Panc1 (cell line): ENCODE measurements at regions not wholly inside any gene's neighbourhood (a gene's known extent, or its start where the extent isn't known, plus 50 kb on each side); places are given as distances from the start of the nearest gene placed in this dataset.
A peak's percentile ranks its signal among the peaks of the same experiment; 100 is the strongest.

Experiments
- ATAC-seq: fragments of 200-7000 bp; cut with Tn5 transposase; 2 replicates; pipeline ENCODE4 v1.9.1; 2020; ENCODE audit warnings: mild to moderate bottlenecking, moderate library complexity
- BruUV-seq: library from RNA; stranded (reverse); fragments of 400-500 nt; replicated peaks from 2 replicates; lab custom pipeline; 2021; lab: Mats Ljungman, UMichigan
- CTCF ChIA-PET: fragments of 300-600 bp; sonication (Branson Sonifier 250); formaldehyde crosslinking; loops from one replicate; lab custom pipeline; 2022; ENCODE audit warnings: antibody characterized with exemption; lab: Charles Lee
- POLR2A ChIA-PET: fragments of 300-600 bp; sonication (Branson Sonifier 250); formaldehyde crosslinking; loops from one replicate; lab custom pipeline; 2022; ENCODE audit warnings: antibody characterized with exemption; lab: Charles Lee
- DNase-seq: peaks from one replicate; pipeline ENCODE4 v3.0.0-alpha.2; 2010; ENCODE audit warnings: low read depth, low spot score
- H3K27ac ChIP-seq: 2 replicates; pipeline ENCODE4 v1.5.1; 2011; ENCODE audit warnings: mild to moderate bottlenecking, low read length, inconsistent platforms
- H3K27me3 ChIP-seq: fragments of 200-500 bp; sonication (Bioruptor generic); 2 replicates; pipeline ENCODE4 v1.6.0; 2014; ENCODE audit warnings: low read length, inconsistent platforms; ENCODE audit not compliant: control insufficient read depth, insufficient read depth
- H3K36me3 ChIP-seq: fragments of 200-500 bp; sonication (Bioruptor generic); 2 replicates; pipeline ENCODE4 v1.5.1; 2014; ENCODE audit warnings: inconsistent platforms, mild to moderate bottlenecking, low read length, moderate library complexity; ENCODE audit not compliant: control insufficient read depth, insufficient read depth
- H3K4me1 ChIP-seq: 2 replicates; pipeline ENCODE4 v1.5.1; 2011; ENCODE audit warnings: inconsistent platforms, mild to moderate bottlenecking, low read length, moderate library complexity; ENCODE audit not compliant: control insufficient read depth, insufficient read depth
- H3K4me3 ChIP-seq, 2 experiments: 2 replicates each; pipeline ENCODE4 v1.5.1; 2011 to 2012; ENCODE audit warnings: low read depth in 2 of 2, low read length in 2 of 2, mild to moderate bottlenecking in 2 of 2, inconsistent platforms in 1 of 2, moderate library complexity in 1 of 2
- H3K9me3 ChIP-seq: fragments of 200-500 bp; sonication (Bioruptor generic); 2 replicates; pipeline ENCODE4 v1.5.1; 2014; ENCODE audit warnings: low read depth, mild to moderate bottlenecking, inconsistent platforms, low read length, moderate library complexity; ENCODE audit not compliant: control insufficient read depth, insufficient read depth
- CTCF ChIP-seq: fragments of 450-650 bp; IDR thresholded peaks from 2 replicates; pipeline ENCODE4 v1.5.1; 2017; ENCODE audit warnings: mild to moderate bottlenecking
- POLR2AphosphoS5 ChIP-seq: IDR thresholded peaks from 2 replicates; pipeline ENCODE4 v1.6.1; 2012; ENCODE audit warnings: mild to moderate bottlenecking, low read depth, low read length, moderate library complexity
- SIN3A ChIP-seq: IDR thresholded peaks from 2 replicates; pipeline ENCODE4 v1.6.1; 2012; ENCODE audit warnings: low read depth, mild to moderate bottlenecking, low read length, moderate library complexity, borderline replicate concordance; ENCODE audit not compliant: insufficient read depth
- TCF7L2 ChIP-seq: IDR thresholded peaks from 2 replicates; pipeline ENCODE4 v1.6.1; 2011; ENCODE audit warnings: mild to moderate bottlenecking, low read depth, low read length, inconsistent platforms
- in situ Hi-C: cut with HindIII; loops from 2 replicates; pipeline ENCODE4 v1.10.0; 2016; ENCODE audit warnings: low sequenced_read_pairs, low pct_unique_long_range_greater_than_20kb
- intact Hi-C: fragments of 100-400 bp; cut with micrococcal nuclease; formaldehyde crosslinking; loops from one replicate; pipeline ENCODE4 v1.10.0; 2022; ENCODE audit not compliant: unreplicated experiment
- TF ChIP-seq, protein P1 (sequence below), 2 experiments: IDR thresholded peaks; 2 replicates each; pipeline ENCODE4 v1.6.1; 2011 to 2012; ENCODE audit warnings: low read depth in 2 of 2, control low read depth in 1 of 2, low read length in 1 of 2, mild to moderate bottlenecking in 1 of 2, moderate library complexity in 1 of 2; ENCODE audit not compliant: insufficient read depth in 1 of 2

DNA sequence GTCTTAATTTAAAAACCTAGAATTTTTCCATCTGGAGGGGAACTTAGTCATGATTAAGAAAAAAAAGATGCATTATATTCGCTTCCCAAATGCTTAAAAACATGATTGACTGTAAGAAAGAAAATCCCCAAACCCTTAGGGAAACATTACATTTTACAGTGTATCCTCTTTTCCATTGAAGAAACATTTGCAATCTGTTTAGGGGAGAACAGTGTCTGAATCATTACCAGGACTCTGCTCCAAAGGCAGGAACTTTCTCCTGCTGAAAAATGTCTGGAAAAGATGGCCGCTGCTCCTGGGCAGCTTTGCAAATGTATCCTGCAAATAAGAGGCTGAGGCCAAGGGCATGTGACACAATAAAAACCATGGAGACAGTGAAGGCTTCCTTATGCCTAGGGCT lies 173.7 kb downstream of the BUB3 start:
- Histone ChIP-seq H3K4me3 (no peak overlapping the region), H3K36me3 (no peaks in the 10 kb centered on the region), H3K27ac (no peak overlapping the region), H3K27me3 (no peaks in the 10 kb centered on the region), H3K4me1 (no peaks in the 10 kb centered on the region), H3K9me3 (no peaks in the 10 kb centered on the region)
- in situ Hi-C loops, result no loop called here
- intact Hi-C loops, result no loop called here
- BruUV-seq, result no TSS peak
- ChIA-PET POLR2A (interaction anchor here (0.6 kb wide), 1 partner anchor 282 kb away, joined by 4 read pairs; no protein-coding TSS in a partner anchor), CTCF (no interaction called here)
- TF ChIP-seq SIN3A (no peak), CTCF (no peak), POLR2AphosphoS5 (no peak), TCF7L2 (no peak)
- TF ChIP-seq, protein P1, sequence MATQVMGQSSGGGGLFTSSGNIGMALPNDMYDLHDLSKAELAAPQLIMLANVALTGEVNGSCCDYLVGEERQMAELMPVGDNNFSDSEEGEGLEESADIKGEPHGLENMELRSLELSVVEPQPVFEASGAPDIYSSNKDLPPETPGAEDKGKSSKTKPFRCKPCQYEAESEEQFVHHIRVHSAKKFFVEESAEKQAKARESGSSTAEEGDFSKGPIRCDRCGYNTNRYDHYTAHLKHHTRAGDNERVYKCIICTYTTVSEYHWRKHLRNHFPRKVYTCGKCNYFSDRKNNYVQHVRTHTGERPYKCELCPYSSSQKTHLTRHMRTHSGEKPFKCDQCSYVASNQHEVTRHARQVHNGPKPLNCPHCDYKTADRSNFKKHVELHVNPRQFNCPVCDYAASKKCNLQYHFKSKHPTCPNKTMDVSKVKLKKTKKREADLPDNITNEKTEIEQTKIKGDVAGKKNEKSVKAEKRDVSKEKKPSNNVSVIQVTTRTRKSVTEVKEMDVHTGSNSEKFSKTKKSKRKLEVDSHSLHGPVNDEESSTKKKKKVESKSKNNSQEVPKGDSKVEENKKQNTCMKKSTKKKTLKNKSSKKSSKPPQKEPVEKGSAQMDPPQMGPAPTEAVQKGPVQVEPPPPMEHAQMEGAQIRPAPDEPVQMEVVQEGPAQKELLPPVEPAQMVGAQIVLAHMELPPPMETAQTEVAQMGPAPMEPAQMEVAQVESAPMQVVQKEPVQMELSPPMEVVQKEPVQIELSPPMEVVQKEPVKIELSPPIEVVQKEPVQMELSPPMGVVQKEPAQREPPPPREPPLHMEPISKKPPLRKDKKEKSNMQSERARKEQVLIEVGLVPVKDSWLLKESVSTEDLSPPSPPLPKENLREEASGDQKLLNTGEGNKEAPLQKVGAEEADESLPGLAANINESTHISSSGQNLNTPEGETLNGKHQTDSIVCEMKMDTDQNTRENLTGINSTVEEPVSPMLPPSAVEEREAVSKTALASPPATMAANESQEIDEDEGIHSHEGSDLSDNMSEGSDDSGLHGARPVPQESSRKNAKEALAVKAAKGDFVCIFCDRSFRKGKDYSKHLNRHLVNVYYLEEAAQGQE (IDR thresholded peaks at IDR 0.05; ENCODE audit: insufficient read depth in 1 of 2, low read depth in 2 of 2, low read length in 1 of 2), result no peak
- DNase-seq (no peak), ATAC-seq (no peak)

GRCh38 chr10:123331438-123331837 lies 177.2 kb downstream of the BUB3 start:
- H3K27ac ChIP-seq, result no peak overlapping the region
- intact Hi-C loops, result no loop called here
- DNase-seq, result peak; percentile 27

More at GRCh38 chr10:123331438-123331837, 177.2 kb downstream of the BUB3 start:
- POLR2A ChIA-PET, result interaction anchor here (0.5 kb wide), 1 partner anchor 10 kb away, joined by 3 read pairs; no protein-coding TSS in a partner anchor
- BruUV-seq, result no TSS peak
- ATAC-seq, result peak; percentile 63
- TF ChIP-seq POLR2AphosphoS5 (no peak), SIN3A (no peak)
- TF ChIP-seq, protein P1 (IDR thresholded peaks at IDR 0.05; ENCODE audit: insufficient read depth in 1 of 2, low read depth in 2 of 2, low read length in 1 of 2), result no peak
- Histone ChIP-seq H3K27me3 (no peaks in the 10 kb centered on the region), H3K4me1 (no peaks in the 10 kb centered on the region), H3K36me3 (no peaks in the 10 kb centered on the region), H3K9me3 (no peaks in the 10 kb centered on the region), H3K4me3 (no peak overlapping the region)
- CTCF ChIA-PET, result no interaction called here
- in situ Hi-C loops, result no loop called here
